HG03103 (cell line): ENCODE measurements at regions not wholly inside any gene's neighbourhood (a gene's known extent, or its start where the extent isn't known, plus 50 kb on each side); places are given as distances from the start of the nearest gene placed in this dataset.

Source experiments
- ATAC-seq: cut with Tn5 transposase; IDR thresholded peaks from one replicate; pipeline ENCODE4 v1.9.1; 2021; ENCODE audit warnings: low read depth; ENCODE audit not compliant: unreplicated experiment

DNA sequence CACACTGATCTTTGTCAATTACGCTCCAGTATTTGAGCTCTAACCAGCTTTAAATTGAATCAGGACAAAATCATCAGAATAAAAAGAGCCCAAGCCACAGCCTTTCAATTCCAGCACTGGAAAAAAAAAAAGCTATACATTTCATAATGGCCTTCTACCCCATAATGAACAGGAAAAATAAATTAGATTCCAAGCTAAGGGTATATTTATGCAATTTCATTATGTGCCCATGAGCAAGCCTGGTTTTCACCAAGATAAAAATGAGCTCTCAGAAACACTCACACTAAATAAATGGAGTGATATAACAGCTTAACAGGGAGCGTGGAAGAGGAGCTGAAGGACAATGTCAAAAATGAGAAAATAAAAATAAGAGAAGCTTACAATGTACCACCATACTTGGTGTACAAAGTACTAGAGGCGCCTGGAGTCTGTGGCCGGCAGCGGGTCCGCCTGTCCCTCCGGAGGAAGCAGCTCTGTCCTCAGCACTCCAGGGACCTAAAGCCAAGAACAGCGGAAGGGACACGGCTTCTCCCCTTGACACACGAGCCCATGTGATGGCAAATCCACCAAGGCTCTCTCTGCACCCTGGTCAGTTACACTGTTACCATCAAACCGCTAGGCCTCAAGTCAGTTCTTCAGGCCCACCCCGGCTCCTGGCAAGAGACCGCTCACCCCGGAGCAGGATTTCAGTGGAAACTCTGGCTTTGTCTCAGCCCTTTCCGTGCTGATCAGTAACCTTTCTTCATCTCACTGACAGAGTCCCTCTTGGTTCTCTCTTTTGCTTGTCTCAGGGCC, 69.6 kb downstream of the RBFOX3 start:
- no peak for ATAC-seq

DNA sequence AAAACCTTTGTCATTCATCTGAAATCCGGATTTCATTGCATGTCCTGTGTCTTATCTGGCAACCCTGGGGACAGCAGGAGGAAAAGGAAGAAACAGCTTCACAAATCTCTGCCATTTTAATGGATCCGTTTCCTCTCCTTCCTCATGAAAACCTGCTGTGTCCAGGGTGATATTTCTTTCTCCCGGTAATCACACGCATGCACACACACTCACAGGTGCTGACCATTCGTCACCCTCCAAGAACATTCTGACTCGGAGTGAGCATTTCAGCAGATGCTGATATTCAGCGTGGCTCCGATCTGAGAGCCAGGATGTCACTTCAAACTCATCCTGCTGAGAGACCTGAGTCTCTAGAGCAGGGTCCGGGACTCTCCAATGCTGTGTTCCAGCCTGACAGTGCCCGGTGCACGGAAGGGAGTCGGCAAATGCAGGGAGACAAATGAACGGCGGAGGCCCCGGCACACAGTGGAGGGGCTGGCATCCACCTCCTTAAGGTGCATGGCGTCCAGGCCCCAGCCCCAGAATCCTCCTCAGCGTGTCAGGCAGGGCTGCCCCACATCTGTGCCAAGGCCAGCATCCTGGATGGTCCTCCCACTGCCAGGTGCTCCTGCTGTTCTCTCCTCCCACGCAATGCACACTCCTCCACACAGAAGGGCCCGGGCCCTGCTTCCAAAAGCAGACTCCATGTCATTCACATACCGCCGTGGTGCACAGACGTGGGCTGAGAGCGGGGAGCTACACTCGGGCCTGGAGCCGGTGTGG, 70.7 kb downstream of the RBFOX3 start:
- no peak for ATAC-seq

DNA sequence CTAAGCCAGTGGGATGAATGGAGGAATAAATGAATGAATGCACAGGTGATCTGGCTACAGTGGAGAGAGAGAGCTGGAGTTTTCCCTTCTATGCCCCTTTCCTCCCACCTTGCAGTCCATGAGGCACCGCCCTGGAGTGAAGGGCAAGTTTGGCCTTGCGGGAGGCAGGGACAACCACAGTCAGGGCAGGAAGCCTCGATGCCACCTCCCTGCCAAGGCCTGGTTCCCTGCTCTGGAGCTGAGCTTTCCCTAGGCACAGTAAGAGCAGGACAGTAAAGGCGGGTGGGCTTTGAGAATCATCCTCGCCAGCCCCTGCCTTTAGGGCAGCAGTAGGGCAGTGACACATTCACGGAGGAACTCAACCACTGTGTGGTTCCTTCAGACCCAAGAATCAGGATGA, 72.6 kb downstream of the RBFOX3 start:
- ATAC-seq, result no peak

- no peak for ATAC-seq
Observed at GRCh38 chr17:79537686-79538085, 73.2 kb downstream of the RBFOX3 start.

- no peak for ATAC-seq
Observed at GRCh38 chr17:79537061-79537460, 73.8 kb downstream of the RBFOX3 start.

GRCh38 chr17:79536212-79536840, 74.5 kb downstream of the RBFOX3 start:
- ATAC-seq, result no peak

- no peak for ATAC-seq
Observed at GRCh38 chr17:79535728-79536025, 75.2 kb downstream of the RBFOX3 start.

GRCh38 chr17:79534851-79535727, 75.8 kb downstream of the RBFOX3 start:
- ATAC-seq, result no peak

DNA sequence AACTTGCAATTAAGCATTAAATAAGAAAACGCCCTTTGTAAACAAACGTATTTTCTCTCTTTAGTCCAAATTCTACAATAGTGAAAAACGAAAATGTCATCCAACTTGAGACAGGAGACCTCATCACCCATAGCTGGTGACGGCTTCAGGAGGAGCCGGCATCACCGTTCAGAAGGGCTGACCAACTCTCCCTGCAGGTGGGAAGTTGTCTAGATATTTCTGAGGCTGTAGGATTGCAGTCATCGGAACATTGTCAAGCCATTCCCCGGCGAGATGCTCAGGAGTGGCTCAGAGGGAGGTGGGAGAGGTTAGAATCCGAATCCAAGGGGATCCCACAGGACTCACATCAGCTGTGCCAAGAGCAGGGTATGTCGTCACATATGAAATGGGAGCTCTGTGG, 76.7 kb downstream of the RBFOX3 start:
- ATAC-seq, result no peak

DNA sequence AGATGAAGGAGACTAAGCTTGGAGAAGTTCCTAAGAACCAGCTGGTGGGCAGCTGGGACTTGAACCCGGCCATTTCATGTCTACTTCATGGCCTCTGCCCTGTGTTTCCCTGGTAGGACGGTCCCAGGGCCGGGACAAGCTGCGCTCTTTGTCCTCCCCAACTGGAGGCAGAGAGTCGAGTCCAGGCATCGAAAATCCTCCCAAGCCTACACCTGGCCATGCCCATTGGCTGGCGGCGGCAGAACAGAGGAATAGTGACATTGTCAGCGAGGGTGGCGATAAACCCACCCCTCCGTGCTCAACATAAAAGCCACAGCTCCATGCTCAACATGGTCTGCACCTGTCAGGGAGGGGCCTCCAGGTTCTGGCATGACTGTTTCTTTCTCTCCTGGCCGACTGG, 77.7 kb downstream of the RBFOX3 start:
- no peak for ATAC-seq

- ATAC-seq, result no peak
Observed at GRCh38 chr17:79532107-79532790, 78.6 kb downstream of the RBFOX3 start.

DNA sequence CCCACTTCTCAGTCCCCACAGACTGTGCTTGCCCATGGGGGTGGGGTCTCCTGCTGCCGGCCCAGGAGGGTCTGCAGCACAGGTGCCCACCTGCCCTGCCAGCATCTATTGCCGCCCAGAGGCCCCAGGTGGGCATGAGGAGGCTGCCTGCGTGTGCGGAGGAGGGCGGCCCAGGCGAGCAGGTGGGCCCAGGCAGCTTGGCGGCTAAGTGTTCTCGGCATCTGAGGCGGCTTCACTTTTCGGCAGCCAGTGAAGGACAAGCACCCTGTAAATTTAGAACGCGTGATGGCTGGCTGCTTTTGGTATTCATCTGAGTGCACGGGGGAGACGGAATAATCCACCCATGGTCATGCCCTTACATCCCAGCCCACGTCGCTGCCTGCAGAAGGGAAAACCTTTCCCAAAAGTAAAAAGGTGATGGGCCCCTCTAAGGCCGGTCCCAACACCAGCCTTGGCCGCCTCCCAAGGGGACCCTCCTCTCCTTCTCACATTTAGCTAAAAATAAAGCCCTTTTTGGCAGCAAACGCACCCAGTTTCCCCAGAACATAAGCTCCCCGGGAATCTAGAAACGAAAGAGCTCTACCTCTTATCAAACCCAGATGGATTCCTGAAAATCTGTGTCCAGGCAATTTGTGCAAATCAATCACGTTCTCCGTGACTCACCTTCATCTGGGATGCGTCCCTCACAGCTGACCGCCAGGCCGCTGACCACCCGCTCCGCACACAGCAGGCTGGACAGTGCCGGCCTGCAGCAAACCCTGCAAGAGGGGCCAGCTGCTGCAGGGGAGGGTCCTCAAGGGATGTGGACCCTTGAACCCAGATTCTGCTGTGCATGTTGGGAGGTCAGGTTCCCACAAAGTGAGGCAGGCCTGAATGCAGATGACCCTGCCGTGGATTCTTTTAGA, 79.4 kb downstream of the RBFOX3 start:
- no peak for ATAC-seq

DNA sequence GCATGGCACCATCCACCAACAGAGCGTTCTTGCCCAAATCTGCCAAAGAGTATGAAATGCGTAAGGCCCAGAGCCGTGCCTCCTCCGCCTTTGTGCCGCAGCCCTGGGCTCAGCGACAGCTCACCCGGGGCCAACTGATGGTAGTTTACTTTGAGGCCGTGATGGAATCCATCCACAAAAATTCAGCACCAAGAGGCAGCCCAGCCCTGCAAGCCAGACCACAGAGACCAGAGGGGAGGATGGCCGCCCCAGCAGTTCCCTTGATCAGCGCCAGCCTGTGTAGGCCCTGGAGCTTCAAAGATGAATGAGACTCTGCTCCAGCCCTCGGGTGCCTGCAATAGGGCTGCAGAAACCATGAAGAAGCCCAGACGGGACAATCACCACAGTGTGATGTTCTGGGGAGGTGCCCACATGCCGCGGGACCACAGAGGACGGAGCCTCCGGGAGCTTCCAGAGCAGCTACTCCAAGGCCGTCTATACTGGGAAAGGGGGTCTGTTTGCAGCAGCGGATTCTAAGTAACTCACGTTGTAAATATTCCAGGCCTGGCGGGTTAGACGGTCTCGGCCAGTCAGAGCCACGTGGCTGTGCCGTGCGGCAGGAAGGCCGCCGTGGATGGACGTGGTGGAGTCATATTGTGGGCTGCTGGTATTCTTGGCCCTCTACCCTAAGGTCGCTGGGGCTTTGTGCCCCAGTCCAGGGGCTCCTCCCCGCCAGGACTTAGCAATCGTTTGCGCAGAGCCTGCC, 80.3 kb downstream of the RBFOX3 start:
- no peak for ATAC-seq

DNA sequence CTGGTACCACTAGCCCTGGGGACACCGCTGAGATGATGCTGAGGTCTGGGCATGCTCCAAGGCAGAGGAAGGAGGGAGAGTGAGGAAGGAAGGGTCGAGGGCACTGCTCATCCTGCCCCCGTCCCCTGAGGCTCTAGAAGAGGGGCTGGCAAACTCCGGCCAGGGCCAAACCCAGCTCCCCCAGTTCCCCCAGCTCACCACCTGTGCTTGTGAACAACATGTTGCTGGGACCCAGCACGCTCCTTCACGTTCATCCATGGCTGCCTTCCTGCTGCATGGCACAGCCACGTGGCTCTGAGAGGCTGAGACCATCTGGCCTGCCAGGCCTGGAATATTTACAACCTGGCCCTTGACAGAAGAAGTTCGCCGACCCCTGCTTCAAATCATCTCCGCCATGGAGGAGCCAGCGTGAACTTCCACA, 81.2 kb downstream of the RBFOX3 start:
- ATAC-seq, result no peak

DNA sequence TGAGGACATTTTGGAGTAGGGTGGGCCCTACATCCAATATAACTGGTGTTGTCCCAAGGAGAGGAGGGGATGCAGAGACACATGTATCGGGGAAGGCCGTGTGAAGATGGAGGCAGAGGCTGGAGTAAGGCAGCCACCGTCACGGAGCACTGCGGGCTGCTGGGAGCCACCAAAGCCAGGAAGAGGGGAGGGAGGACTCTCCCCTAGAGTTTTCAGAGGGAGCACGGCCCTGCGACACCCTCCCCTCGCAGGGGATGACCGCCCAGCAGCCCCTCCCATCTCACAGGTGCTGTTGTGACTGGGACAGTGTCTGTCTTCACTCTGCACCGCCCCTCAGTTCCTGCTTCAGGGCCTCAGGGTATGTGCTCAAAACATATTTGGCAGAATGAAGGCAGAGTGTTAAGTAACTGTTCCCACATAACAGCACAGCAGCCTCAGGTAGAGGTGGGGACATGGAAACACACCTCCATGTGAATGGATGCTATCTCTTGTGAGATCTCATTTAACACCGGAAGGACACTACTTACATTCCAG, 82.2 kb downstream of the RBFOX3 start:
- no peak for ATAC-seq

- no peak for ATAC-seq
Observed at GRCh38 chr17:79527306-79527705, 83.5 kb downstream of the RBFOX3 start.

- no peak for ATAC-seq
Observed at GRCh38 chr17:79525793-79526677, 84.8 kb downstream of the RBFOX3 start.
